Stimulated activated memory B cell treated with anti-CD40 and anti-IgM and Interleukin-4, amounts not matched to agents 10 μg/mL and 1 μg/mL and 100 μg/mL, for 72 hours (primary cell): ENCODE measurements at regions not wholly inside any gene's neighbourhood (a gene's known extent, or its start where the extent isn't known, plus 50 kb on each side); places are given as distances from the start of the nearest gene placed in this dataset.

Source experiments
- ATAC-seq: fragments of 150-1000 bp; cut with Tn5 transposase; 2 replicates; pipeline ENCODE4 v1.10.0; 2021
- H3K27ac Mint-ChIP-seq: one replicate; pipeline ENCODE4 v1.8.0; 2022; ENCODE audit warnings: mild to moderate bottlenecking, mixed read lengths
- H3K27me3 Mint-ChIP-seq: one replicate; pipeline ENCODE4 v1.8.0; 2022; ENCODE audit warnings: mixed read lengths
- H3K36me3 Mint-ChIP-seq: one replicate; pipeline ENCODE4 v1.8.0; 2022; ENCODE audit warnings: mixed read lengths
- H3K4me1 Mint-ChIP-seq: one replicate; pipeline ENCODE4 v1.8.0; 2022; ENCODE audit warnings: mixed read lengths
- H3K4me3 Mint-ChIP-seq: one replicate; pipeline ENCODE4 v1.8.0; 2022; ENCODE audit warnings: mild to moderate bottlenecking, moderate library complexity, mixed read lengths
- H3K9me3 Mint-ChIP-seq: one replicate; pipeline ENCODE4 v1.8.0; 2022; ENCODE audit warnings: mixed read lengths

DNA sequence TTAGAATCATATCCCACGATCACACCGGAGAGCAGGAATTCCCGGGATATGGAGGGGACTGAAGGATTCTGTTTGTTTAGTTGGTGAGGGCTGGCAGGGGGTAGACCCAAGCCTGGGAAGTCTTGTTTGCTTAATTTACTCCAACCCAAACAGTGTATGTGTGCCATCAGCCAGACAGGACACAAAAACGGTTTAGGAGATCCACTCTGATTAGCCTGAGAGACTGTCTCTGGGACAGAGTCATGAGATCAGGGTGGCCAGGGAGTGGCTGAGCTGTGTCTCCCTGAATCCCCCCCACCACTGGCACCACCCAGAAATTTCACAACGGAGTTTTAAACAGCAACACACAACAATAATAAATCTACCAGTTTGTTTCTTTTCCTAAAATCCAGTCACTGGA lies 127.0 kb downstream of the RBFOX3 start:
- ATAC-seq, result no peak
- H3K4me3 Mint-ChIP-seq, result no peak overlapping the region
- peaks cover 73% of the 10 kb centered on the region for H3K27me3 Mint-ChIP-seq
- H3K27ac Mint-ChIP-seq, result no peak overlapping the region
- no peaks in the 10 kb centered on the region for H3K4me1 Mint-ChIP-seq
- no peaks in the 10 kb centered on the region for H3K9me3 Mint-ChIP-seq
- H3K36me3 Mint-ChIP-seq, result peaks cover 4% of the 10 kb centered on the region

DNA sequence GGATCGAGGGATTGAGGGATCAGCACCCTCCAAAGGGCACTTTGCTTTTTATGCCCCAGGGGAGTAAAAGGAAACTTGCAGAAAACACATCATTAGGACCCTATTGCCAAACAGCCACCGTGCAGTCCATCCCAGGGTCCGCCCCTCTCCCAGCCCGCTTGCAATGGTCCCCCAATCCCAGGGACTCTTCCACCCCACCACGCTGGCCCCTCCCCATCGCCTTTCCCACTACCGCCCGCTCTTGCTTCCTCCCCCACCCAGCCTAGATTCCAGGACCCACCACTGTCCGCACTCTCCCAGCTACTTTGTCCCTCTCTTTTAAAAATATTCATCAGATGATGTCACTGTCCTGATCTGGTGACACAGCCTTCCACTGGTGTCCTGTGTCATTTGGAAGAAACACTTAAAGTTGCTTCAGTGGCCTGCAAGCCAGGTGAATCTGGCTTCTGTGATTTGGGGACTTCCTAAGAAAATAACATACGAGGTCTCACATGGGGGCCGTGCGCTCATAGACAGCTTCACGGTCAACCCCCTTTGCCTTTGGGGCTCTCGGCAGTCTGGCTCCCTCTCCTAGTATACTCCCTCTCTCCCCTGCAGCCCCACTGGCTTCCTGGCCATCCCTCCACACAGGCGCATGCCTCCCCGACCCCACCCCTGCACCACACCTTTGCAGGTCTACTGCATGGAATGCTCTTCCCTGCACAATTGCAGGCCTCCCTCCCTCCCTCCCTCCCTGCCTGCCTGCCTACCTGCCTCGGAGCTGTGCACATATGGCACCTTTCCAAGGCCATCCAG lies 127.9 kb downstream of the RBFOX3 start:
- Mint-ChIP-seq H3K27me3 (peaks cover 73% of the 10 kb centered on the region), H3K9me3 (no peaks in the 10 kb centered on the region), H3K36me3 (peaks cover 4% of the 10 kb centered on the region), H3K27ac (no peak overlapping the region), H3K4me3 (no peak overlapping the region), H3K4me1 (no peaks in the 10 kb centered on the region)
- no peak for ATAC-seq

DNA sequence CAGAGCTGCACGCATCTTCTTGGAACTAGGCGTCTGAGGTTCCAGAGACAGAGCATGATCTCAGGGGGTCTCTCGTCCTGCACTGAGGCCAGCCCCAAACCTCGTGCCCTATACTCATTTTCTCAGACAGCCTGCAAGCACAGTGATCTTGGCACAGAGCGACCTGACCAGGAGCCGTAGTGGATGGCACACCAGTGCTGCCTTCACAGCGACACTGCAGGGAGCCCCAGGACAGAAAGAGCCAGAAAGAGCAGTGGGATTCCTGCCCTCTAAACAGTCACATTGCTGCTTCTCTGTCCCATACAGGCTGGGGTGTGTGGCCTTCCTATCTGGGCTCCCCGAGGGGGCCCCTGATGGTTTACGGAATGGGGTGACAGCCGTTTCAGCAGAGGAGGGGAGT lies 131.0 kb downstream of the RBFOX3 start:
- Mint-ChIP-seq H3K4me3 (no peak overlapping the region), H3K27me3 (peaks cover 70% of the 10 kb centered on the region)
- peak; percentile 25 for ATAC-seq

DNA sequence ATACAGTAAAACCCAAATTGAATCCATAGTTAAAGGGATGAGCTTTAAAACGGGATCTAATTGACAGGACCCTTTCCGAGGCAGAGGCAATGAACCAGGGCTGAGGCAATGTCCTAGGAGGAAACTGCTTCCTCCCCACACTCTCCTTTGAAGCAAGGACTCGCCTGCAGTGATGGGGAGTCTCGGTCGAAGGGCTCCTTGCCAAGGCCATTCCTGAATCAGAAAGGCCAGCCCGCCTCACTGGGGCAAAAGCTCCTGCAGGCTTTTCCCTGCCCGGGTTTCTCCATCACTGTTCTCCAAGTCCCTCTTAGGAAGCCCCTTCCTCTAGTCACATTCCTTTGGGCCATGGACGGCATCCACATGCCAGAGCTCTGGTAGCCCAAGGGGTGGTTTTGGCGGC lies 132.0 kb downstream of the RBFOX3 start:
- H3K4me1 Mint-ChIP-seq, result no peaks in the 10 kb centered on the region

More for the DNA sequence above, 131.0 kb downstream of the RBFOX3 start:
- Mint-ChIP-seq H3K4me1 (no peaks in the 10 kb centered on the region), H3K9me3 (no peaks in the 10 kb centered on the region), H3K27ac (no peak overlapping the region), H3K36me3 (peaks cover 4% of the 10 kb centered on the region)

DNA sequence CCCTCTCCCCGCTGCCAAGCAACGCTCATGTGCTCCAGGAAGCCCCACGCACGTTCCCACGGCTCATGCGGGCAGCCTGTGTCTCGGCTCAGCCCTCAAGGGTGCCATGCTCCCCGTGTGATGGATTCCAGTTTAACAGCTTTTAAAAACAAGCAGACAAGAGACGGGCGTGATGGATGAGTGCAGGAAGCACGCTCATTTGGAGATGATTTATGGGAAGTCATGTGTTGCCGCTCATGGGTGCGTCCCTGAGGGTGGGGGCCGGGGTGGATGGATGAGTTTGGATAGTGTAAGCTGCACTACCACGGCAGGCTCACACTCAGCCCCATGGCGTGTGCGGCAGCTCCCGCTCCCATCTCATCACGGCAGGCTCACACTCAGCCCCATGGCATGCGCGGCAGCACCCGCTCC lies 132.8 kb downstream of the RBFOX3 start:
- Mint-ChIP-seq H3K4me1 (no peaks in the 10 kb centered on the region), H3K27ac (no peak overlapping the region), H3K36me3 (no peaks in the 10 kb centered on the region), H3K27me3 (peaks cover 68% of the 10 kb centered on the region), H3K4me3 (no peak overlapping the region), H3K9me3 (no peaks in the 10 kb centered on the region)
- no peak for ATAC-seq

More for the DNA sequence above, 132.0 kb downstream of the RBFOX3 start:
- Mint-ChIP-seq H3K27ac (no peak overlapping the region), H3K36me3 (peaks cover 4% of the 10 kb centered on the region), H3K27me3 (peaks cover 71% of the 10 kb centered on the region), H3K9me3 (no peaks in the 10 kb centered on the region), H3K4me3 (no peak overlapping the region)
- no peak for ATAC-seq

DNA sequence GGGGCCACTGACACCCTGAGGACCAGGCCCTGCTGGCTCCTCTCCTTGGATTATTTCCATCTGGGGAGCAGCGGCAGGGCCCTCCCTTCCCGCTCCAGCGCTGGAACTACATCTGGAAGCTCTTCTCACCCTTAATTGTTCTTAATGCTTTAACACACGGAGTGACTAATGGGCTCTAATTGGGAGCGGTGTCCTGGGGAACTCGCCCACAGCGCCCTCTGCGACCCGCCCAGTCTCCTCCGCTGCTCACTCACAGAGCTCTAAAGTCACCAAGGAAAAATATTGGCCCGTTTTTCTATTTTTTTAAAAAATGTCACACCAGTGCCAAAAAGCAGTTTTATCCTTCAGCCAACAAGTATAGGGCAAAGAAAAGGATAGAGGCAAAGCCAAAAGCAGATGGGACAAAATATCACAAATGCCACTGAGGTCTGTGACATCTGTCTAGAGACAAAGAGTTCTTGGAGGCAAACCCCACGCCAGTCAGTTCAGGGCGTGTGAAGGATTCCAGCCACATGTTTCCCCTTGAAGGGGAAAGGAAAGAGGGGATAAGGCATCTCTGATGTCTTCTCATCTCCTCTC lies 134.7 kb downstream of the RBFOX3 start:
- Mint-ChIP-seq H3K36me3 (no peaks in the 10 kb centered on the region), H3K27me3 (peaks cover 49% of the 10 kb centered on the region), H3K9me3 (no peaks in the 10 kb centered on the region), H3K4me3 (no peak overlapping the region), H3K4me1 (no peaks in the 10 kb centered on the region), H3K27ac (no peak overlapping the region)
- ATAC-seq, result no peak

DNA sequence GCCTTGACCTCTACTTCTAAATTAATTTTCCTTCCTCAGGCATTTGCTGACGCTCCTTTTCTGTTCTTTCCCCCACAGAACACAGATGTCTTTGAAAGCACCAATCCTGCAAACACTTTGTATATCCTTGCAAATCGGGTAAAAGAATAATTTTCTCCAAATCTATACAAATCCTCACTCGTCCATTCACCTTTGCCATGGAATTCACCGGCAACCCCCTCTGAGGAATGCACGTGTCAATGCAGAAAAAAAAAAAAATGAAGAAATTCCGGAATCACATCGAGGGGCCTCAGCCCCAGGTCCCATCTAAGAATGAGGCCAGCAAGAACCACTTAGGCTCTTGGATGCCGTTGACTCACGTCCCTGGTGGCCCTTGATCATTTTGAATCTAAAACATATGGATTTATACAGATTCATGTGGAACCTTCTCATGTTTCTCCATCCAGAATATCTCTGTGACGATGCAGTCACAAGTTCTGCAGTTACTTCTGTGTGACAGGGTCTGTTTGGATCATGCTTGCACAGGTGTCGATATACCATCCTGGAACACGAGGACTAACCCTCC lies 136.9 kb downstream of the RBFOX3 start:
- Mint-ChIP-seq H3K36me3 (no peaks in the 10 kb centered on the region), H3K27ac (no peak overlapping the region), H3K4me3 (no peak overlapping the region), H3K4me1 (no peaks in the 10 kb centered on the region), H3K9me3 (no peaks in the 10 kb centered on the region), H3K27me3 (peaks cover 38% of the 10 kb centered on the region)
- ATAC-seq, result no peak

DNA sequence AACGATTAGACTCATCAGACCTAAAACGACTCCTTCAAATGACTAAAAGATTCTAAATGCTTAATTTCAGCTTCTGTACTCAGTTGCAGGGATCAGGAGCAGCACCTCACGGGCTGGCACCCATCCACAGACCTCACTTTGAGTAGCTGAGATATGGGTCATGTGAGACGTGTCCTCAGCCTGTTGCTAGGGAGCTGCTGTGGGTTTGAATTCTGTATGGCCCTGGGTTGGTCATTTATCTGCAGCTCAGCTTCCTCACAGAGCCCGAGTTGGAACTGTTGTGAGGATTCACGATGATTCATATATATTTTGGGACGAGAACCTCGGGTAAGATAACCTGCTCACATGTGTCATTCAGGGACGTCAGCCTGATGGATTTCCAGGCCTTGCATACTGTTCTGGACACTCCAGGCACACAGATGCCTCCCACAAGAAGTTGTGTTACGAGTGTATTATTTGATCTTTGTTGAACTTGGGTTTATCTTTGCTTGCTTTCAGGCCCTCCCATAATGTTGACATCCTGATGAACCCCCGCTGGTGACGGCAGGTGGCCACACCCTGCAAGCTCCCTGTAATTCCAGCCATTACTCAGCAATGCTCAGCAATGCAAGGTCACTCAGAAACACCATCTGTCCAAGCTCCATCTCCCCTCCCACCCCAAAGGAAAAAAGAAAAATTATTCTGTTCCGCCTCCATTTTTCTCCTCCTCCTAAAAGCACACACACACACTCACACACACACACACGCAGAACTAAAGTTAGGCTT lies 137.6 kb downstream of the RBFOX3 start:
- no peaks in the 10 kb centered on the region for H3K36me3 Mint-ChIP-seq
- no peak overlapping the region for H3K4me3 Mint-ChIP-seq
- ATAC-seq, result no peak
- no peaks in the 10 kb centered on the region for H3K4me1 Mint-ChIP-seq
- H3K27ac Mint-ChIP-seq, result no peak overlapping the region
- H3K27me3 Mint-ChIP-seq, result peaks cover 38% of the 10 kb centered on the region
- no peaks in the 10 kb centered on the region for H3K9me3 Mint-ChIP-seq

DNA sequence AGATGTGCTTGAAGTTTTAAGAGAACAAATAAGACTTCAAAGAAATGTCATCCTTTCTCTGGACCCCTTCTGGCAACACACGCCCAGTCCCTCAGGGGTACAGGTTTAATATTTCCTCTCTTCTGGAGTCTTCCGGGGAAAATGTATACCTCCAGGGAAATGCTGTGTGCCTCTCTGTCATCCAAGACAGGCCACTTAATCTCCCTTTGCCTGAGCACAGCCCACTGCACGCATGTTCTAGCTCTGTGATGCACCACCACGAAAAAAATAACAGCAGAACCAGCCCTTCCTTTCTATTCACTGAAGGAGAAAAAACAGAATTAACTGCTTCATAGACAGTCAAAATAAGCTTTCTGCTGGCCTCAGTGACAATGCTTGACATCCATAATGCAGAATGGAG lies 140.1 kb downstream of the RBFOX3 start:
- Mint-ChIP-seq H3K9me3 (no peaks in the 10 kb centered on the region), H3K4me3 (no peak overlapping the region), H3K4me1 (no peaks in the 10 kb centered on the region), H3K27ac (no peak overlapping the region), H3K36me3 (no peaks in the 10 kb centered on the region), H3K27me3 (peaks cover 30% of the 10 kb centered on the region)
- no peak for ATAC-seq

DNA sequence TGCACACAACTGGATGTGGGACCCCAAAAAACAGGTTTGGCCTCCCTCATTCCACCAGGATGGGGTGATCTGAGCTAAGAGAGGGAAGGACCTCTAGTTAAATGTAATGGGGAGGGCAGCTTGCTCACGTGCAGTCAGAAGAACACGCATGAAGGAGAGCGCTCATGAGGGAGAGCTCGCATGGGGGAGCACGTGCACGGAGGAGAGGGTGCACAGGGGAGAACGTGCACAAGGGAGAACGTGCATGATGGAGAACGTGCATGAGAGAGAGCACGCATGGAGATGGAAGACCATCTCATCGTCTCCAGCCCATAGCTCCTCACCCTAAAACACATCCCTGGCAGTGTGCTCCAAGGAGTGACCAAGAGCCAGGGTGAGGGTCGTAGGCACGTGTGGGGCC lies 141.2 kb downstream of the RBFOX3 start:
- H3K27ac Mint-ChIP-seq, result no peak overlapping the region
- H3K27me3 Mint-ChIP-seq, result peaks cover 30% of the 10 kb centered on the region
- H3K9me3 Mint-ChIP-seq, result no peaks in the 10 kb centered on the region
- no peaks in the 10 kb centered on the region for H3K4me1 Mint-ChIP-seq
- H3K36me3 Mint-ChIP-seq, result no peaks in the 10 kb centered on the region
- H3K4me3 Mint-ChIP-seq, result no peak overlapping the region
- ATAC-seq, result no peak

DNA sequence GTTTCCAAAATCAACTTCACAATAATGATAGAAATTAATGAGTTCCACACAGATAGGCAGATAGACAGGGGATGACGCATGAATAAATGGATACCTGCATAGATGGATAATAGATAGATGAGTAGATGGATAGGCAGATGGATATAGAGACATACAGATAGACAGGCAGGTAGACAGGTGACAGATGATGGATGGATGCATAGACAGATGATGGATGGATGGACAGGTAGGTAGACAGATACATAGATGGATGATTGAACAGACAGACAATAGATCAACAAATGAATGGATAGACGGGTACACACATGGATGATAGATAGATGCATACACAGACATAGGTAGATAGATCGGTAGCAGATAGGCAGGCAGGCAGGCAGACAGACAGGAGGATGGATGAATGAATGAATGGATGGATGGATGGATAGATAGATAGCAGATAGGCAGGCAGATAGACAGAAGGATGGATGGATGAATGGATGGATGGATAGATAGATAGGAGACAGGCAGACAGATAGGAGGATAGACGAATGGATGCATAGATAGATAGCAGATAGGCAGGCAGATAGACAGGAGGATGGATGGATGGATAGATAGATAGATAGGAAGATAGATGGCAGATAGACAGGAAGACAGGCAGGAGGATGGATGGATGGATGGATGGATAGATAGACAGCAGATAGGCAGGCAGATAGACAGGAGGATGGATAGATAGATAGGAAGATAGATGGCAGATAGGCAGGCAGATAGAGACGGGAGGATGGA lies 142.5 kb downstream of the RBFOX3 start:
- Mint-ChIP-seq H3K36me3 (no peaks in the 10 kb centered on the region), H3K27me3 (peaks cover 21% of the 10 kb centered on the region), H3K4me3 (no peak overlapping the region), H3K27ac (no peak overlapping the region), H3K4me1 (no peaks in the 10 kb centered on the region), H3K9me3 (no peaks in the 10 kb centered on the region)
- ATAC-seq, result no peak

DNA sequence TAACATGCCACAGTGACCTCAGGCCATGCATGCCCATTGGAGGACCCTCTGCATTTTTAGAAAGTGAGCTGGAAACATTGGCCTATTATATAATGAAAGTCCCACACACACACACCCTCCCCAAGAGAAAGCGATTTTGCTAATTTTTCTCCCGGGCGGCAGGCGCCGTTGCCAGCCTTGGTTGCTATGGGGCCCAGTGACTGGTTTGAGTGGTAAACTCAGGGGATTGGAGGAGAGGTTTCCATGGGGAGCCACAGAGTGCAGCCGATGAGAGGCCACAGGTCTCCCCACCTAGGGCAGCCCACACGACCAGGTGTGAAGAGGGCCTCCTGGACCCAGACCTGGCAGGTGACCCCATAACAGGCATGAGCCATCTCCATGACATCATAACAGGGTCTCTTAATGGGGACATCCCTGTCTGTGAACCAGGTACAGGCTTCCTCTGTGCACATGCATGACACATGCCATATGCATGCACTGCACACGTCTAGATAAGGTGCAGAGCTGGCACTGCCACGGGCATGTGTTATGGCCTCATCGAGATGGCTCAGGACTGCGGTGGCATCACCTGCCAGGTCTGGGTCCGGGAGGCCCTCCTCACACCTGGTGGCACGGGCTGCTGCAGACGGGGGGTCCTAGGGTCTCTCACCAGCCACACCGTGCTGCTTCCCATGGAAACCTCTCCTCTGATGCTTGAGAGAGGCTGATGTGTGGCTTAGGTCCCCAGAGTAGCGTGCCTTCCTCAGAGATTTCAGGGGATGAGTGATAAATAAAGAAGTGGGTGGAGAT lies 144.1 kb downstream of the RBFOX3 start:
- H3K4me3 Mint-ChIP-seq, result no peak overlapping the region
- no peak for ATAC-seq
- H3K9me3 Mint-ChIP-seq, result no peaks in the 10 kb centered on the region
- H3K4me1 Mint-ChIP-seq, result no peaks in the 10 kb centered on the region
- H3K27me3 Mint-ChIP-seq, result peaks cover 21% of the 10 kb centered on the region
- H3K27ac Mint-ChIP-seq, result no peak overlapping the region
- no peaks in the 10 kb centered on the region for H3K36me3 Mint-ChIP-seq

DNA sequence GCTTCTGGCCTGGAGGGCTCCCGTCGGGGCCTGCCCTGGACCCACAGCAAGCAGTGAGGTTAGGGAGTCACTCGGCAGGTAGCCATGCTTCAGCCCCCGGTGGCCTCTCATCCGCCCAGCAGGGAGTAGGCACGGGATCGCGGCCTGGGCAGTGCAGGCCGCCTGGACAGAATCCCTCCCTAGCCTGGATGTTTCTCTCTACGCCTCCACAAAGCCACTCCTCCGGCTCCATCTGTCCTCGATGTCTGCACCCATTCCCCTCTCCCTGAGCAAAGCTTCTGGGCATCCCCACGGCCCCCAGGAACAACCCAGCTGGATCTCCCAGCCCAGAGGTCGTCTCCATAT lies 145.2 kb downstream of the RBFOX3 start:
- ATAC-seq, result no peak
- H3K36me3 Mint-ChIP-seq, result no peaks in the 10 kb centered on the region
- H3K4me3 Mint-ChIP-seq, result no peak overlapping the region
- no peaks in the 10 kb centered on the region for H3K9me3 Mint-ChIP-seq
- no peak overlapping the region for H3K27ac Mint-ChIP-seq
- no peaks in the 10 kb centered on the region for H3K4me1 Mint-ChIP-seq
- peaks cover 21% of the 10 kb centered on the region for H3K27me3 Mint-ChIP-seq

DNA sequence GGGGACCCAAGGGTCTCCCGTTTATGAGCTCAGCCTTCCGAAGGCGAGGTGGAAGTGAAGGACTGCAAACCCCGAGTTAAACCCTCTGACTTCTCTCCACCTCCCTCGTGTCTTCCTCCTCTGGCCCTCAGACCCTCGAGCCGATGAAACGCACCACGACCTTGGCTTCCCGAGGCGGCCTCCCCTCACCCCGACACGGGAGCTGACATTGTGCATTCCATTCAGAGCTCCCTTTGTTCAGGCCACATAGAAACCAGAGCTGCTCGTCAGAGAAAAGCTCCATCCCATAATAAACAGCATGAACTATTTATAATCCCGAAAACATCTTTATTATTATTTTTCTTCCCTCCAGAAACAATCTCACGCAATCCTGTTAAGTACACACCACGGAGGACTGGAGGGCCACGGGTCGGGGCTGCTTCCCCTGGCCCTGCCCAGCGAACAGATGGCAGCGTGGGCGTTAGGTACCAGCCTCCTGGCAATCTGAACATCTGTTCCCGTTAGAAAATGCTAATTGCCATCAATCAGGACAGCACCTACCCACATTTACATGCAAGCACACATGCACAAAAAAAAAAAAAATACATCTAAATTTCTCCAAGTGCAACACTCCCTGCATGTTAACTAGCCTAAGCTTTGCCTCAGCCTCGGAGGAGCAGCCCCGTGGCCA lies 145.7 kb downstream of the RBFOX3 start:
- H3K27ac Mint-ChIP-seq, result no peak overlapping the region
- no peak for ATAC-seq
- H3K4me3 Mint-ChIP-seq, result no peak overlapping the region
- H3K36me3 Mint-ChIP-seq, result no peaks in the 10 kb centered on the region
- H3K4me1 Mint-ChIP-seq, result no peaks in the 10 kb centered on the region
- no peaks in the 10 kb centered on the region for H3K9me3 Mint-ChIP-seq
- H3K27me3 Mint-ChIP-seq, result peaks cover 21% of the 10 kb centered on the region
